H1 (cell line): ENCODE measurements at regions not wholly inside any gene's neighbourhood (a gene's known extent, or its start where the extent isn't known, plus 50 kb on each side); places are given as distances from the start of the nearest gene placed in this dataset.

ENCODE experiments used
- KDM1A ChIP-seq: fragments of 200-600, 300-600 bp; sonication (generic); IDR thresholded peaks from 2 replicates; pipeline ENCODE4 v1.7.1; 2016; ENCODE audit warnings: mild to moderate bottlenecking, low read length, borderline replicate concordance
- TF ChIP-seq, protein P1 (sequence below): fragments of 300-600 bp; sonication (generic); IDR thresholded peaks from 2 replicates; pipeline ENCODE4 v1.7.1; 2012; ENCODE audit warnings: low read length, moderate library complexity, mild to moderate bottlenecking, inconsistent platforms; ENCODE audit not compliant: insufficient replicate concordance

DNA sequence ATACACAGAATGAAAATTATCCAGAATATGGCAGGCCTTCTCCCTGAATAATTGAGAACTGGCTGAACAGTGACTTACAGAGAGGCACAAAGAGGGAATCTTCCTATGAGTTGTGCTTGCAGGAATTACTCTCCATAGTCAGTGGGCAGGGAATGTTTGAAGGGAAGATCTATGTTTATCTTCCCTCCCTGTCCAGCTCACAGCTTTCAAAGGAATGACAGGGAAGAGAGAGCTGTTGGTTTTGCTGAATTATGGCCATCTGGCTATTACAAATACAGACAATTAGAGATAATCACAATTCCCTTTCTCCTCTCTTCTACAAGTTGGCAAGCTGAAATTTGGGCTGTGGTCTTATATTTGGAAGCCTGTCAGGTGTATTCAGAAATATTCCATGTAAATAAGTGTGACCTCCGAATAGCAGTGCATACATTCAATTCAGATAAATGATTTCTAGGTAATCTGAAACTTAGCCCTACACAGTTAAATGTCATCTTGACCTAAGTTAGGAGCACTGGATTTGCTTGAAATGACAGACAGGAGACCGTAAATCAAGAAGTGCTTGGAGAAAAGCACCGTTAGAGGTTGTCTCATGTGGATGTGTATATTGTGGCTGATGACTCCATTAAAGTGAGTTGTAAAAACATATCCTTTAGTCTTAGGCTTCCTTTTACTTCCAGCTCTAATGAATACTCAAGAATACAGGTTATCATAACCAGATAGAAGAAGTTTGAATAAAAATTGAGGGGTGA, 136.8 kb downstream of the C4orf33 start (continued):
- TF ChIP-seq, protein P1, sequence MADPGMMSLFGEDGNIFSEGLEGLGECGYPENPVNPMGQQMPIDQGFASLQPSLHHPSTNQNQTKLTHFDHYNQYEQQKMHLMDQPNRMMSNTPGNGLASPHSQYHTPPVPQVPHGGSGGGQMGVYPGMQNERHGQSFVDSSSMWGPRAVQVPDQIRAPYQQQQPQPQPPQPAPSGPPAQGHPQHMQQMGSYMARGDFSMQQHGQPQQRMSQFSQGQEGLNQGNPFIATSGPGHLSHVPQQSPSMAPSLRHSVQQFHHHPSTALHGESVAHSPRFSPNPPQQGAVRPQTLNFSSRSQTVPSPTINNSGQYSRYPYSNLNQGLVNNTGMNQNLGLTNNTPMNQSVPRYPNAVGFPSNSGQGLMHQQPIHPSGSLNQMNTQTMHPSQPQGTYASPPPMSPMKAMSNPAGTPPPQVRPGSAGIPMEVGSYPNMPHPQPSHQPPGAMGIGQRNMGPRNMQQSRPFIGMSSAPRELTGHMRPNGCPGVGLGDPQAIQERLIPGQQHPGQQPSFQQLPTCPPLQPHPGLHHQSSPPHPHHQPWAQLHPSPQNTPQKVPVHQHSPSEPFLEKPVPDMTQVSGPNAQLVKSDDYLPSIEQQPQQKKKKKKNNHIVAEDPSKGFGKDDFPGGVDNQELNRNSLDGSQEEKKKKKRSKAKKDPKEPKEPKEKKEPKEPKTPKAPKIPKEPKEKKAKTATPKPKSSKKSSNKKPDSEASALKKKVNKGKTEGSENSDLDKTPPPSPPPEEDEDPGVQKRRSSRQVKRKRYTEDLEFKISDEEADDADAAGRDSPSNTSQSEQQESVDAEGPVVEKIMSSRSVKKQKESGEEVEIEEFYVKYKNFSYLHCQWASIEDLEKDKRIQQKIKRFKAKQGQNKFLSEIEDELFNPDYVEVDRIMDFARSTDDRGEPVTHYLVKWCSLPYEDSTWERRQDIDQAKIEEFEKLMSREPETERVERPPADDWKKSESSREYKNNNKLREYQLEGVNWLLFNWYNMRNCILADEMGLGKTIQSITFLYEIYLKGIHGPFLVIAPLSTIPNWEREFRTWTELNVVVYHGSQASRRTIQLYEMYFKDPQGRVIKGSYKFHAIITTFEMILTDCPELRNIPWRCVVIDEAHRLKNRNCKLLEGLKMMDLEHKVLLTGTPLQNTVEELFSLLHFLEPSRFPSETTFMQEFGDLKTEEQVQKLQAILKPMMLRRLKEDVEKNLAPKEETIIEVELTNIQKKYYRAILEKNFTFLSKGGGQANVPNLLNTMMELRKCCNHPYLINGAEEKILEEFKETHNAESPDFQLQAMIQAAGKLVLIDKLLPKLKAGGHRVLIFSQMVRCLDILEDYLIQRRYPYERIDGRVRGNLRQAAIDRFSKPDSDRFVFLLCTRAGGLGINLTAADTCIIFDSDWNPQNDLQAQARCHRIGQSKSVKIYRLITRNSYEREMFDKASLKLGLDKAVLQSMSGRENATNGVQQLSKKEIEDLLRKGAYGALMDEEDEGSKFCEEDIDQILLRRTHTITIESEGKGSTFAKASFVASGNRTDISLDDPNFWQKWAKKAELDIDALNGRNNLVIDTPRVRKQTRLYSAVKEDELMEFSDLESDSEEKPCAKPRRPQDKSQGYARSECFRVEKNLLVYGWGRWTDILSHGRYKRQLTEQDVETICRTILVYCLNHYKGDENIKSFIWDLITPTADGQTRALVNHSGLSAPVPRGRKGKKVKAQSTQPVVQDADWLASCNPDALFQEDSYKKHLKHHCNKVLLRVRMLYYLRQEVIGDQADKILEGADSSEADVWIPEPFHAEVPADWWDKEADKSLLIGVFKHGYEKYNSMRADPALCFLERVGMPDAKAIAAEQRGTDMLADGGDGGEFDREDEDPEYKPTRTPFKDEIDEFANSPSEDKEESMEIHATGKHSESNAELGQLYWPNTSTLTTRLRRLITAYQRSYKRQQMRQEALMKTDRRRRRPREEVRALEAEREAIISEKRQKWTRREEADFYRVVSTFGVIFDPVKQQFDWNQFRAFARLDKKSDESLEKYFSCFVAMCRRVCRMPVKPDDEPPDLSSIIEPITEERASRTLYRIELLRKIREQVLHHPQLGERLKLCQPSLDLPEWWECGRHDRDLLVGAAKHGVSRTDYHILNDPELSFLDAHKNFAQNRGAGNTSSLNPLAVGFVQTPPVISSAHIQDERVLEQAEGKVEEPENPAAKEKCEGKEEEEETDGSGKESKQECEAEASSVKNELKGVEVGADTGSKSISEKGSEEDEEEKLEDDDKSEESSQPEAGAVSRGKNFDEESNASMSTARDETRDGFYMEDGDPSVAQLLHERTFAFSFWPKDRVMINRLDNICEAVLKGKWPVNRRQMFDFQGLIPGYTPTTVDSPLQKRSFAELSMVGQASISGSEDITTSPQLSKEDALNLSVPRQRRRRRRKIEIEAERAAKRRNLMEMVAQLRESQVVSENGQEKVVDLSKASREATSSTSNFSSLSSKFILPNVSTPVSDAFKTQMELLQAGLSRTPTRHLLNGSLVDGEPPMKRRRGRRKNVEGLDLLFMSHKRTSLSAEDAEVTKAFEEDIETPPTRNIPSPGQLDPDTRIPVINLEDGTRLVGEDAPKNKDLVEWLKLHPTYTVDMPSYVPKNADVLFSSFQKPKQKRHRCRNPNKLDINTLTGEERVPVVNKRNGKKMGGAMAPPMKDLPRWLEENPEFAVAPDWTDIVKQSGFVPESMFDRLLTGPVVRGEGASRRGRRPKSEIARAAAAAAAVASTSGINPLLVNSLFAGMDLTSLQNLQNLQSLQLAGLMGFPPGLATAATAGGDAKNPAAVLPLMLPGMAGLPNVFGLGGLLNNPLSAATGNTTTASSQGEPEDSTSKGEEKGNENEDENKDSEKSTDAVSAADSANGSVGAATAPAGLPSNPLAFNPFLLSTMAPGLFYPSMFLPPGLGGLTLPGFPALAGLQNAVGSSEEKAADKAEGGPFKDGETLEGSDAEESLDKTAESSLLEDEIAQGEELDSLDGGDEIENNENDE = no peak
- TF ChIP-seq KDM1A = no peak
